HPDE6-E6E7 (cell line): ENCODE measurements at regions not wholly inside any gene's neighbourhood (a gene's known extent, or its start where the extent isn't known, plus 50 kb on each side); places are given as distances from the start of the nearest gene placed in this dataset.
"Not testable (repeated sequence)": the region's sequence is repeated elsewhere in the genome, so short reads cannot be mapped to it uniquely, and the experiment has no call there.

Experiments
- DNase-seq: peaks from one replicate; pipeline ENCODE4 v3.0.0; 2011; ENCODE audit warnings: missing footprints; ENCODE audit errors: extremely low spot score

DNA sequence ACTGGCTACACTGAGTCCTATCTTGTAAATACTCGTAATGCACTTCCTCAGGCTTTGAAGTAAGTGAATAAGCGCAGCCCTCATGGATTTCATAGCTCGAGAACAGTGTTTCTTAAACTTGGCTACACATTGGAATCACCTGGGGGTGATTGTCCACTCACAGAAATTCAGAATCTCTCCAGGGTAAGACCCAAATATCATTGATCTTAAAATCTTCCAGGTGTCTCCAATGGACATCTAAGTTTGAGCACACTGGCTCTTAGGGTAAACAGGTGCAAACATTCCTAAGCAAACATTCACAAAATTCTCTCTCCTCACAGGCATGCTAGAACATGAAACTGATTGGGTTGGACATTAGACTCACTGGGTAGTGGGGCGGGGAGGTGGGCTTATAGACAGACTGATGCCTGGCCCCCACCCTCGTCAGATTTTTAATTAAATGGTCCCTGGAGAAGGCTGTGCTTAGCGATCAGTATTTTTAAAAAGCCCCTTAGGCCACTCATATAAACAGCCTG is 279.7 kb upstream of the TBL1XR1 start:
- no peak for DNase-seq

DNA sequence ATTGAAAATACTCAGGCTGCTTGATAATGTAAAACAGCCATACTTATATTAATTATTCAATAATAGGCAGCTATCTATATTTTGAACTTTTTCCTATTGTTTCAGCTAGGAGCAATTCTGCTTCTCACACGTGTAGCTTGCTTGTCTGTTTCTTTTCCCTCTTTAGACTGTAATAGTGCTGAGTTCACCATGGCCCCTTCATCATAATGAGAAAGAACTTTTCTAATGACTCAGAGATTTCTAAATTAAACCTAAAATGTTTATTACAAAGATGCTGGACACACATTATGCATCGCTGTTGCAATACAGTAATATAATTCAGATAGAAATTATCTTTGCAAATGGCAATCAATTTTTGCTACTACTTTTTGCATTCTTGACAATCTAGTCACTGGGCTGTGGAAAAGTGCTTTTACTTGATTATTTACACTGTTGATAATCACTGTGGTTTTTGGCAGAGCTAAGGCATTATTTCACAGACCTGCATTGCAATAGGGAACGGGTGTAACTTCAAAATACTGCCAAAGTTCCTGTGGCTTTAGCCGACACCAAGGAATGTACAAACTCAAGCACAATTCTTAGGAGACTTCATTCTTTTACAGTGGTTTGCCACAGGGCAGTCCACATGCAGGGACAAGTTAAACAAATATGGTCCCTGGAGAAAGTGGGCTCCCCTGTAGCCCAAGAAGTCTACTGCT is 281.0 kb upstream of the TBL1XR1 start:
- peak; percentile 85 for DNase-seq

DNA sequence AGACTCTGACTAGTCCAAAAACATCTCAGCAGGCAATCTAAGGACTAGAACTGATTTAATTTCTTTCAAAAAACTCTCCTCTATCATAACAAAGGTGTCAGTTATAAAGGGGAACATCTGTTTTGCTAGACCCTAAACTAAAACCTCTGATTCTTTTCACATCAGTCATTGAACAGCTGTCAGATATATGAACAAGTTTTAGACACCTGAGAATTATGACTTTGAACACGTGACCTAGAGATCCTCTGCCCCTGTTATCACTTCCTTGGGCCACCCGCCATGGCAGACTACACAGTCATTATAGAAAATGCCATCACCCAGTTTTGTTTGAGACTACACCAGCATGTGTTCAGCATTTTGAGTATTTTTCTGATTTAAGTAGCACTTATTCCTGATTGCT is 282.3 kb upstream of the TBL1XR1 start:
- no peak for DNase-seq

DNA sequence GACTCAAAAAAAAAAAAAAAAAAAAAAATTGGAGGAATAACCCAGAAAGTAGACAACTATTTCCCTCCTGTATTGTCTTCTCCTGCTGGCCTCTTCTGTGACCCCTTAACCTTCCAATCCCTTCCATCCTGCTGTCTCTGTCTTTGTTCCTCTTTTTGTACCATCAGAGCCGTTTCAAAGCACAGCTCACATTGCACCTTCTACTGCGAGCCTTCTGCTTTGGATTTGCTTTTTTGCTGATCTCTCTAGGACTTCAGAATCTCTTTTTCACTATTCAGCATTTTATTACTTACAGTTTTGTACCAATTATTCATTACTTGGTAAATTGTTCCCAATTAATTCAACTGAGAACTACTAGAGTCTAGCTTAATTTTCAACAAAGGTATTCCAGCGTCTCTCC is 284.0 kb upstream of the TBL1XR1 start:
- no peak for DNase-seq

DNA sequence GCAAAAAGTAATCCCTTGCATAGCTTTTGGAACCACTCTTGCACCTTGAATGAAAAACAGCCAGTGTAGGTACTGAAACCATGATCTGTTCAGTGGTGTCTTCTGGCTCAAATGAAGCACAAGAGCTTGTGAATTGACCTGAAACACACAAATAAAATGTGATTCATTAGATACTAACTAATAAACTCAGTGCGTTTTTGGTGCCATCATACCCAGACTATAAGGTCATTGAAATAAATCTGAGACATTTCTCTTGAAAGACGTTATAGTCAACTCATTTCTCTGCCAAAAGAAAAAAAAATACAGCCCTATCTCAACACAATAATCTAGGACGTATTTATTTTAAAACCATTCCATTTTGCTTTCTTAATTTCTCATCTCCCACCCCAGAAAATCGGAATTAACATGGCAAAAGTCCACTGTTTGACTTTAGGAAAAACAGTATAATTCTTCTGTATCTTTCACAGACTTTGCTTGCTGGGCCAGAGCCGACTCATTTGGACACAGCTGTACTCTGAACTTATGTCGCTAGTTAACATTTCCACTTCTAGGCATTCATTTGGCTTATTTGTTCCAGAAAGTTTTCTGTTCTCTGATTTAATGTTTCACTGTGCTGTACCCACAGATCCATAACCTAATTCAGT is 284.9 kb upstream of the TBL1XR1 start:
- DNase-seq, result no peak

DNA sequence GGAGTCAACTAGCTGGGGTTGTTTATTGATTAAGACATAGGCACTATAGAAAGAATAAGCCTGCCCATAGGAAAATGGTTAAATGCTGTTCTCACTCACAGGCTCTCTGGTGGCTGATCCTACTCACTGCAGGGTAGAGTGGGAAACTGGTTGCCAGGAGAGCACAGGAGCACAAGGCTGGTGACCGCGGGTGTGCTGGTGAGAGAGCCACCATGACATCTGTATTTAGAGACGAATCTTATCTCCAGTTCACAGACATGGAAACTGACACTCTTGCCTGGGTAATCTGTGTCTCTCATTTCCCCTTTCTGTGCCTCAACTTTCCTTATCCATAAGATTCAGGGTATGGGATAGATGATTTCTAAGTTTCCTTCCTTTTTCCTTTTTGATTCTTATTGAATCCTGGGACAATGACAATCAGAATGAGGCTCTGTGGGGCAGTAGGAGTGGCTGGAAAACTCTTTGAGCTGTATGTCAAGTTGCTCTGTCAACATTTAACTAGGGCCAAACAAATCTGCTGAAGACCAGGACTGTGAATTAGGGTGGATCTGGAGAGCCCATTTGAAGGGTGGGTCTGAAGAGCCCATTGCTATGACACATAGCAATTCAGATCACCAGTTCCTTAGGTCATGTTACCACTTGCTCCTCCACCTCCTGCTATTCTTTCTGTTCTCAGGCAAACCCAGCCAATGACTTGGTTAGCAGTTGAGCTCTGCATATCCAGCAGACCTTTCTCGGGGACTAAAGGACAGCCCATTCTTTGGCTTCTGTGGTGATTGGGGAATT is 286.1 kb upstream of the TBL1XR1 start:
- peak; percentile 36 for DNase-seq

DNA sequence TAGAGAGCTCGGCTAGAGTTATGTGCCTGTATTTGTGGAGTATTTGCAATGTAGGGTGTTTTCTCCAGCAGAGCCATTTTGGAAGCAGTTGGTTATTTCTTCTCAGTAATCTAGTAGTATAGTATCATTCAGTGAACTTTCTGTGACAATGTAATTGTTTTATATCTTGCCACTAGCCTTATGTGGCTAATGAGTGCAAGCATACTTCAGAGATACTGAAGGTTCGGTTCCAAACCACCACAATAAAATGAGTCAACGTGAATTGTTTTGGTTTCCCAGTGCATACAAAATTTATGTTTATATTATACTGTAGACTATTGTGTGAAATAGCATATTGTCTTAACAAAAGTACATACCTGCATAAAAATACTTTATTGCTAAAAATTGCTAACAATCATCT is 286.9 kb upstream of the TBL1XR1 start:
- DNase-seq, result no peak

DNA sequence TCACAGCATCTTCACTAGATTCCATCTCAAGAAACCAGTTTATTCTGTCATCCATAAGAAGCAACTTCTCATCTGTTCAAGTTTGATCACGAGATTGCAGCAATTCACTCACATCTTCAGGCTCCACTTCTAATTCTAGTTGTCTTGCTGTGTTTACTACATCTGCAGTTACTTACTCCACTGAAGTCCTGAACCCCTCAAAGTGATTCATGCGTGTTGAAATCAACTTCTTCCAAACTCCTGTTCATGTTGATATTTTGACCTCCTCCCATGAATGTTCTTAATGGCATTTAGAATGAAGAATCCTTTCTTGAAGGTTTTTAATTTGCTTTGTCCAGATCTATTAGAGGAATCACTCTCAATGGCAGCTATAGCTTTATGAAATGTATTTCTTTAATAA is 287.6 kb upstream of the TBL1XR1 start:
- no peak for DNase-seq

DNA sequence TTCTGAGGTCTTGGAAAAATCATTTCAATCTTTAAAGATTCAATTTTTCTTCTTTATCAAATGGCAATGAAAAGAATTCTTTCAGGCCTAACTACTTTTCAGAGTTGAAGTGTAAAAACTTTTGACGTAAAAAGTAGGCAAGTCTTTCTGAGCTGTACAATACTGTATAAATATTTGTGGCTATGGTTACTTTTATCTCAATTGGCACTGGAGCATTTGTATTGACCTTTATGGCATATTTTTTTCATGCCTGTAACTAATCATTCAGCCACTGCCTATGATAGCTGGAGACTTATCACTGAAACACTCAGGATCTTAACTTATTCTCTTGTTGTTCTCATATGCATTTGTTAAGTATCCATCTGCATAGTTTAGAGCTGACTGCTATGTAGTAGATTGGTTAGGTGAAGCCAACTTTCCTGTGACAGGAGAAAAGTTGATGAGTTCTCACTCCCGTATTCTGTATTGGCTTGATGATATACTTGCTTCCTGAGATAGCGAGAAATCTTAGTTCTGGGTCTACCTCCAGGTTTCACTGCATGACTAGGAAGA is 290.4 kb upstream of the TBL1XR1 start:
- no peak for DNase-seq

DNA sequence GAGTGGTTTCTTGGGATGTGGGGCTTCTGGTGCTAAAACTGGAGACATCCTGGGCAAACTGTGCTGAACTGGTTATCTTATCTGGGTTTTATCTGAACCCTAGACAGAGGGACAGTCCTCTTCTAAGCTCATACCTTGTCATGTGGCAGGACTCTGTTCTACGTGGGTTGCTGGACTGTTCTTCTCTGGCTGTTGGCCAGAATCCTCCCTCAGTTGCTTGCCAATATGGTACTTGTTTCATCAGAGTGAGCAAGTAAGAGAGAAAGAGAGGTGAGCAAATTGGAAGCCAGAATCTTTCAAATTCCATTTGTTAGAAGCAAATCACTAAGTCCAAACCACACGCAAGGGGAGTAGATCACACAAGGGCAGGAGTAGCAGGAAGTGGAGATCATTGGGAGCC is 291.5 kb upstream of the TBL1XR1 start:
- no peak for DNase-seq

DNA sequence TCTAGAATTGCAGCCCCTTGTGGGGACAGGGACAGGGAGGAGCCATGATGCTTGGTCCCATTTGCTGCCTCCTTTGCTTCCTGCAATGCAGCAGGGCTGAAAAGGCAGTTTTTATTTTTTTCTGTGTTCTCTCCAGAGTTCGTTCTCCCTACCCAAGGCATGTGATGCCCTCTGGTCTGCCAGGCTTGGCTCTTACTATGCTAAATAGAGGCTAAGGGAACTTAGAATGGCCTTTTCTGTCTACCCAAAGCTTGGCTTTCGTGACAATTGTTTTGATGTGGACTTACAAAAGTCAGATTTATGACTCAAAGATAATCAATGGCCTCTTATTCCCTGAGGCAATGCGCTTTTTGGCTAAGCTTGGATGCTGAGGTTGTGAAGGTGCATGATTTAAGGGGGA is 293.3 kb upstream of the TBL1XR1 start:
- no peak for DNase-seq

DNA sequence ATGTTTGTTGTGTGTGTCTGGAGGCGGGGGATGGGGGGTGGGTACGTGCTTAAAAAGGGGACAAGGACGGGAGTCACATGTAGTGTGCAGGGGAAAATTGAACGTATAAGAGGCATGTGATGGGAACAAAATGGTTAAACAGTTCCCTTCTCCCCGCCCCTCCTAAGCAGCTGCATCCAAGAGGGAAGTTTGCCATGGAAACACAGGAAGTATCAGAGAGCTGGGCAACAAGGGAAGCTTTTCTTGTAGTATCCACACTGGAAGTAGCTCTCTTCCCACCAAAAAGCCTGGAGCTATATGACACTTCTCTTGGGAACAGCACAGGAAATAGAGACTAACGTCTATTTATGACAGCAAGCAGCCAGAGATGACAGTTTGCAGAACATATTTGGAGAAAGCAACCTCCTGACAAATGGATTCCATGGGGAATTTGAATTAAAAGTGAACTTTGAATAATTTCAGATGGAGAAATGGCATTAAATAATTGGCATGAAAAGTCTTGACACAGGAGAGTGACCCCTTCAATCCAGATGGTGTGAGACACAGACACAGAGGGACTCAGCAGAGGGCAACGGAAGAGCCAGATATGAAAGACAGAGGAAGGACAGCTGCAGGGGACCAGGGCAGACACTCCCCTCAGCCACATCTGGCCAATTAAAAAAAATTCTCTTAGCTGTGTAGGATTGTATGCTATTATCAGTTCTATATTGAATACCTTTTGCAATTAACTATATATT is 294.2 kb upstream of the TBL1XR1 start:
- DNase-seq, result no peak

DNA sequence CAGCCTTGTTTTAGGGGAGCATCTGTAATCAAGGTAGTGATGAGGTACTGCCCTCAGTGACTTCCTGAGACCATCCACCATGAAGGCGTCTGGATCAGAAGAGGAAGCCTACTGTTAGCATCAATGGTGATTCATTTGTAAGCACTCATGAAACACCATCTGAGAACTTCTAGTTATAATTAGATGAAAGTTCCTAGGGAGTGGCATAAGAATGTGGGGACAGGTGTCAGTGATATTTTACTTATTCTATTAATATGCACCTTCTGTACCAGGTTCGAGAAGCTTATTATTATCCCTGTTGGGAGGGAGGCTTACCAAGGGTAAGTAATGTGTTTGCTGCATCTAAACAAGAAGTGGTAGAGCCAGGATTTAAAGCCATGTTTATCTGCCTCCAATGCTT is 295.8 kb upstream of the TBL1XR1 start:
- no peak for DNase-seq

DNA sequence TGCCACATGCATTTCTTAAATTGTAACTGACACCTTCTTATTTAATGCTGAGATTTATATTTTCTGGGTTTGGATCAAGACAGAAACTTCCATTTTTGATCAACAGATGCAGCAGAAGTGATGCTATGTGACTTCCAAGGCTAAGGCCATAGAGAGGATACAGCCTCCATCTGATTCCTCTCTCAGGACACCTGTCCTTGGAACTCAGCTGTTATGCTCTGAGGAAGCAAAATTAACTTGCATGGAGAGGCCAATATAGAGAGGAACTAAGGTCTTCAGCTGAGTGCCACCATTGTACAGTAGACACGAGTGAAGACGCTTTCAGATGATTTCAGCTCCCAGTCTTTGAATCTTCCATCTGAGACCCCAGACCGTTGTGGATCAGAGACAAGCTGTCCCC is 296.9 kb upstream of the TBL1XR1 start:
- DNase-seq, result no peak

DNA sequence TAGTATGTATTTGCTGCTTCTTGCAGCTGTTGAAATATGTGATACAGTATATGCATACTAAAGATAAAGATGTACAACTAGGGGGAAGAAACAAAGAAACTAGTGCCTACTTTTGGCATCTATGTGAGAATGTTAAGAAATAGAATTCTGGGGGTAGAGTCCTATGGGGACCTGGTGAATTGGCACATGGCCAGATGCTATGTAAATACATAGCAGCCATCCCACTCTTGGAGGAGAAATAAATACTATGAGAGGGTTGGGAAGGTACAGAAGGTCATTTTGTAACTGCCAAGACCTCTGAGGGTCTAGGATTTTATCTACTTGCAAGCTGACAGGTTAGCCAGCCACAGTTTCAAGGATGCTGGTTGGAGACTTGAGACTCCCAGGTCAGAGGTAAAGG is 298.3 kb upstream of the TBL1XR1 start:
- no peak for DNase-seq

DNA sequence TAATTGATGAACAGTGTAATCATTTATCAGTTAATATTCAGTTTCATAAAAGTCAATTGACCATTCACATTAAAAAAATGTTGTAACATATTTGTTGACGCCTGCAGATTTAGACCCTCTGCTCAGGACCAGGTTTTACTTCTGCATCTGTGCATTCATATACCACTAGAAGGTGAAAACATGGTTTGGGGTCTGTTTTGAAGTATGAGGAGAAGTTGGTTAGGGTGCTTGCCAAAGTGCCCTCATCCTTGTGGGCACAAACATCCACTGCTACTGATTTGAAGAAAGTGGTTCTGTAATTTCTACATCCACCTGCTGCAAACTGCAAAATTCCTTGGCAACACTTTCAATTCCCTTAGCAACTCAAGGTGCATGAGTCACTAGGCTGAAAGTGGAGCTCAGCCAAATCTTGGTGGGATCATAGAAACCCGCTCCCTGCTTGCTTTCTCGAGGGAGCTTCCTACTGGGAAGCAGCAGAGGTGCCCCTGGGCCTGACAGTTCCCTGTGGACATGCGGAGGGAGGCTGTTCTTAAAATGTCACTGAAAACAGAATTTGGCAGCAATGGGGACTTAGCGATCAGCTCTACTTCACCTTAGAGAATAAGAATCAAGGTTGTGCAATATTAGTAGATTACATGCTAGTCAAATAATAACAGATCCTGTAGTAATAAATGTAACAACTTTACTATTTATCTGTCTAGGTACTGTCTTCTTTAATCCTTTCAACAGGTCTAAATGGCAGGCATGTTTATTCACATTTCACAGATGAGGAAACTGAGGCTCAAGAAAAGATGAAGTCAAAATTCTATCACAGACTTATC is 301.0 kb upstream of the TBL1XR1 start:
- DNase-seq, result peak; percentile 34

DNA sequence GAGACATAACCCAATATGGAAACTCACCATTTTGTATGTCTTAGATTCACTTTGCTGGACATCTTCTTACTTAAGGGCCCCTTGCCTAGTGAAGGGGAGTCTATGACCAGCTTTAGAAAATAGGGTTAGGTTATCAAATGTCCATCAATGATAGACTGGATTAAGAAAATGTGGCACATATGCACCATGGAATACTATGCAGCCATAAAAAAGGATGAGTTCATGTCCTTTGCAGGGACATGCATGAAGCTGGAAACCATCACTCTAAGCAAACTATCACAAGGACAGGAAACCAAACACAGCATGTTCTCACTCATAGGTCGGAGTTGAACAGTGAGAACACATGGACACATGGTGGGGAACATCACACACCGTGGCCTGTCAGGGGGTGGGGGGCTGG is 301.8 kb upstream of the TBL1XR1 start:
- not testable (repeated sequence) for DNase-seq

DNA sequence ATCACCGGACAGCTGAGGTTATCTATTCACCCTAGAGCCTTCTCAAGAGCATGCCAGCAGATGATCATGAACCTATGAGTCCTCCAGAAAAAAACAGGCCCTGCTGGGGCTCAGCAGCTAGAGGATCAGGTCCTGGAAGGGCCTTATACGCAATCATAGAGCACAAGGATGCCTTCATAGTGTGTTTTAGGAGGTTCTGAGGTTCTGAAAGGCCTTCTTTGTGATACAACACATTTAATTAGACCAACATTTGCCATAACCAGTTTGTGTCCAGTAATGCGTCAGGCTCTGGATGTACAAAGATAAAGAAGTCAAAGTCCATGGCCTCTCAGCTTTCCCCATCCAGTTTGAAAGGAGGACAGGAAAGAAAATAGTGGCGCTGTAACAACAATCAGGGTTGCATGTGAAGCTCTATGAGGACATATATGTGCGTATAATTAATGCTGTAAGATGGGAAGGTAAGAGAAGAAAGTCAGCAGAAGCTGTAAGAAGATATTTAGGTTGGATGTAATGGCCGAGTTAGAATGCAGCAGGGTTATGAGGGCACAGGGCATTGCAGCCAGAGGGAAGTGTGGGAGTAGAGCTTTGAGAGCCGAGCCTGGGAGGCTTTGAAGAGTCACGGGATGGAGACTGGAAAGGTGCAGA is 302.6 kb upstream of the TBL1XR1 start:
- DNase-seq, result no peak

DNA sequence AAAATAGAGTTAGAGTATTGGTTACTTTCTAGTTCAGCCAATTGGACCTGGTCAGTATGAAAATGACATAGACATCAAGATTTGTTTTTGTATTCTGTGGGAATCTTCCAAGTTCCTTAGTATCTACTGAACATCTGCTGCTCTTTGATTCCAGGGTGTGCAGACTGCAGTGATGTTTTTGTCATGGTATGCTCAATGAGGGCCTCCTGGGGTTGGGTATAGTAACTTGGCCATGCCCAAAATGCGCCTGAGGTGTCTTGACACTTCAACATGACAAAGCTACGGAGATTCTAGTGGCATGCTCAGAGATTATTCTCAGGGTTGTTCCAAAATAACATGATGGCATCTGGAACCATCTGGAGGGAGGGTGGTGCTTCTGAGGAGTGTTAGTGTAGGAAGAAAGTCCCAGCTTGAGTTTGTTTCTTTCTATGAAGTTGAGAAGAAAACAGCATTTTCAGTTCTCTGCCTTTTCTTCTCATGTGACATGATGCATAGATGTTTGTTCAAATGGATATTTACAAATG is 313.5 kb upstream of the TBL1XR1 start:
- no peak for DNase-seq
